ENCODE measurements at regions not wholly inside any gene's neighbourhood (a gene's known extent, or its start where the extent isn't known, plus 50 kb on each side); places are given as distances from the start of the nearest gene placed in this dataset.
"Not testable (repeated sequence)": the region's sequence is repeated elsewhere in the genome, so short reads cannot be mapped to it uniquely, and the experiment has no call there.

DNA sequence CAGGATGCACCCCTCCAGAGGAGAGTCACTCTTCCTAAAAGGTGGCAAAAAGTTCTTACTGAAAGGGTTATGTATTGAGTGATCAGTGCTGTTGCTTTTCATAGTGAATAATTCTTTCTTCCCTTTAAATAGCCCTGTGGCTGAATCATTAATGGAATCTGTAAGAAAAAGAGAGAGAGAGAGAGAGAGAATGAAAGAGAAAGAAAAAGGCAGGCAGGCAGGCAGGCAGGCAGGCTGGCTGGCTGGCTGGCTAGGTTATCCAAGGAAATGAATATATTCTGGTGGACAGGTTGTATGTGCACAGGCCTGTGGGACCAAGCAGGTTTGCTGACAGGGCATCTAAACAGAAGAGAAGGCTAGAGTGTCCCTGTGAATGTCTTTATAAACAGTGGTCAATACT is 100.5 kb downstream of the DLEU7 start:
- in situ Hi-C loops (cut with HindIII; ENCODE audit: low sequenced_read_pairs) = no loop called here
- no peak for DNase-seq (ENCODE audit: low spot score)

GRCh38 chr13:50744116-50744660 is 99.3 kb downstream of the DLEU7 start:
- in situ Hi-C loops (cut with HindIII; ENCODE audit: low sequenced_read_pairs) = no loop called here
- no peak for DNase-seq (ENCODE audit: low spot score)

GRCh38 chr13:50745542-50746115 is 97.9 kb downstream of the DLEU7 start:
- no peak for DNase-seq (ENCODE audit: low spot score)
- in situ Hi-C loops (cut with HindIII; ENCODE audit: low sequenced_read_pairs) = no loop called here

DNA sequence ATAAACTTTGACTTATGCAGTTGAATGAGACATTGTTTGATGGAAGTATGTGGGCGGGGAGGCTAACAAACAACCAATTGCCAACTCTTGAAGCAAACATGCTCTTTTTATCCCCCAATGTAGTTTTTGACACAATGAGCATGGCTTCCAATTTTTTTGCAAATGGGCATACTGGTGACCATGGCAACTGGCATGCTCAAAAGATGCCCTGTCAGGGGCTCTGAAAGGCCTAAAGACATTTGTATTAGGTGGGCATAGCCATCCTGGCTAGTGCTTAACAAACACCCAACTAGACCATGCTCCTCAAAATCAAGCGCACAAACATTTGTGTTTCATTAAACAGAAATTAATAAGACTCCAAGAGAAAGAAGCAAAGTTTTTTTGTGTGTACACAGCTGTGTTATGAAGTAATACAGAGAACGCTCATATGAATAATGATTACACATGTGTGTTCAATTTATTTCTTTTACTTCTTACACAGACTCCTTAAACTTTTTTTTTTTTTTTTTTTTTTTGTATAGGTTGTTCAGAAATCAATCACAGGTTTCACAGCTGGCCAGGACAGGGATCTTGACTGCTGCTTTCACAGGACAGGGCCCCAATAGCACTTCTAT is 95.6 kb downstream of the DLEU7 start:
- in situ Hi-C loops (cut with HindIII; ENCODE audit: low sequenced_read_pairs) = no loop called here

DNA sequence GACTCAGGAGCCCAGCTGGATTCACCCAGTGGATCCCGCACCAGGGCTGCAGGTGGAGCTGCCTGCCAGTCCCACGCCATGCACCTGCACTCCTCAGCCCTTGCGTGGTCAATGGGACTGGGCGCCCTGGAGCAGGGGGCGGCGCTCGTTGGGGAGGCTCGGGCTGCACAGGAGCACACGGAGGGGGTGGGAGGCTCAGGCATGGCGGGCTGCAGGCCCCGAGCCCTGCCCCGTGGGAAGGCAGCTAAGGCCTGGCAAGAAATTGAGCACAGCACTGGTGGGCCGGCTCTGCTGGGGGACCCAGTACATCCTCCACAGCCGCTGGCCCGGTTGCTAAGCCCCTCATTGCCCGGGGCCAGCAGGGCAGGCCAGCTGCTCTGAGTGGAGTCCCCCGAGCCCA is 90.3 kb downstream of the DLEU7 start:
- DNase-seq (ENCODE audit: low spot score); in situ Hi-C loops (cut with HindIII; ENCODE audit: low sequenced_read_pairs): not testable (repeated sequence)

More for the DNA sequence above, 95.6 kb downstream of the DLEU7 start:
- no peak for DNase-seq (ENCODE audit: low spot score)

DNA sequence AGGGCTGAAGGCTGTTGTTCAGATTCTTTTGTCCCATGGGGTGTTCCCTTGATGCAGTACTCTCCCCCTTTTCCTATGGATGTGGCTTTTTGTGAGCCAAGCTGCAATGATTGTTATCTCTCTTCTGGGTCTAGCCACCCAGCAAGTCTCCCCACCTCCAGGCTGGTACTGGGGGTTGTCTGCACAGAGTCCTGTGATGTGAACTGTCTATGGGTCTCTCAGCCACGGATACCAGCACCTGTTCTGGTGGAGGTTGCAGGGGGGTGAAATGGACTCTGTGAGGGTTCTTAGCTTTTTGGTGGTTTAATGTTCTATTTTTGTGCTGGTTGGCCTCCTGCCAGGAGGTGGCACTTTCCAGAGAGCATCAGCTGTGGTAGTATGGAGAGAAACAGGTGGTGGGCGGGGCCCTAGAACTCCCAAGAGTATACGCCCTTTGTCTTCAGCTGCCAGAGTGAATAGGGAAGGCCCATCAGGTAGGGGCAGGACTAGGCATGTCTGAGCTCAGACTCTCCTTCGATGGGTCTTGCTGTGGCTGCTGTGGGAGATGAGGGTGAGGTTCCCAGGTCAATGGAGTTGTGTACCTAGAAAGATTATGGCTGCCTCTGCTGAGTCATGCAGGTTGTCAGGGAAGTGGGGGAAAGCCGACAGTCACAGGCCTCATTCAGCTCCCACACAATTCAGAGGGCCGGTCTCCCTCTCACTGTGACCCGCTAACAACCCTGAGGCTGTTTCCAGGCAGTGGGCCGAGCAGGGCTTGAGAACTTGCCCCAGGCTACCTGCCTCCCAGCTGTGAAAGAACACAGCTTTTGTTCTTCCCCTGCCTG is 87.4 kb downstream of the DLEU7 start:
- DNase-seq (ENCODE audit: low spot score); in situ Hi-C loops (cut with HindIII; ENCODE audit: low sequenced_read_pairs): not testable (repeated sequence)

DNA sequence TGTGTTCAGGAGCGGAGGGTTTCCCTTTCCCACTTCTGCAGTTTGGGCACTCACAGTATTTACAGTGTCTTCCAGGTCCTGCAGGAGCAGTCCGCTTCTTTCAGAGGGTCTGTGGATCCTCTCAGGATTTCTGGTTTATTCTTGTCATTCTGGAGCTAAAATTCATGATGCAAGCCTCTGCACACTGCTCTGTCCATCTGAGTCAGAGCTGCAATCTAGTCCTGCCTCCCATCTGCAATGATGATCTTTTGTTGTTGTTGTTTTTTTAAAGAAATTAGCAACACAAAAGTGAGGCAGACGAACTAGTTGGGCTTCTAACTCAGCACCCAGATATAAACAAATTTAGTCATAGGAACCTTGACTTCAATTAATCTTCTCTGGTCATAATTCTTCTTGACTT is 86.5 kb downstream of the DLEU7 start:
- in situ Hi-C loops (cut with HindIII; ENCODE audit: low sequenced_read_pairs) = no loop called here
- no peak for DNase-seq (ENCODE audit: low spot score)

DNA sequence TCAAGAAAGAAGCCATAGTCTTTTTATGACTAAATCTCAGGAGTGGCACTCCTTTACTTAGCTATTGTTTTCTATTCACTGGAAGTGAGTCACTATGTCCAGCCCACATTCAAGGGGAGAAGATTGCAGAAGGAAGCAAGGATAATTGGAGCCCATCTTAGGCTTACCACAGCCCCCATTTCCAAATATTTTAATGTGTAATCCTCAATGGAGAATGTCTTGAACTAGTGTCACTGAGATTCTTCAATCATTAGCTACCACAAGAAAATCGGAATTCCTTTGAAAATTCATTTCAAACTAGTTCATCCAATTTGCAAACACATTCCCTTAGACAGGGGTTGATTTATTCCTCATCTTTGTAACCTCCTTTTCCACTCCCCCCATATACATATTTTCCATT is 84.7 kb downstream of the DLEU7 start:
- in situ Hi-C loops (cut with HindIII; ENCODE audit: low sequenced_read_pairs) = no loop called here
- DNase-seq (ENCODE audit: low spot score) = no peak

GRCh38 chr13:50760751-50761150 is 82.7 kb downstream of the DLEU7 start:
- DNase-seq (ENCODE audit: low spot score) = no peak
- in situ Hi-C loops (cut with HindIII; ENCODE audit: low sequenced_read_pairs) = no loop called here

GRCh38 chr13:50761406-50761805 is 82.1 kb downstream of the DLEU7 start:
- in situ Hi-C loops (cut with HindIII; ENCODE audit: low sequenced_read_pairs) = no loop called here
- no peak for DNase-seq (ENCODE audit: low spot score)

DNA sequence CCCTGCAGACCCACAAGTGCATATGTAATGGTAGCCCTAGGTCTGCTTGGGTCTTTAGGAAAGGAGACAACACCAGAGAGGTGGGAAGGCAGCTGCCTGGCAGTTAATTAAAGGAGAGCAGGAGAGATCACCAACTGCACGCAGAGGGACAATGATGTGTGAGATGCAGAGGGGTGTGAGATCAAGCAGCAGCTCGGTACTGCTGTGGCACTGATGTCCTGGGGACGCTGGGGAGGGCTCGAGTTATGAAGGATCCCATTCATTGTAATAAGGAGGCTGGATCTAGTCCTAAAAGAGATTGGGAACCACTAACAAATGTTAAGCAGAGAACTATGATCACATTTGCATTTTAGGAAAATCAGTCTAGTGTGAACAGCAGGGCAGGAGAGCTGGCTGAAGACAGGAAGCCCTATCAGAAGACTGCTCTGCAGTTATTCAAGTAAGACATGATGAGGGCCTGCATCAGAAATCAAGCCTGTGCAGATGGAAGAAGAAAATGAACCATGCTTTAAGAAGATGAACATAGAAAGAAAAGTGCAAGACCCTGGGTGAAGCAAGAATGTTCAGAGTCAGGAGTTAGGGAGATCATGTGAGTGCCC is 80.4 kb downstream of the DLEU7 start:
- DNase-seq (ENCODE audit: low spot score) = no peak
- in situ Hi-C loops (cut with HindIII; ENCODE audit: low sequenced_read_pairs) = no loop called here

- in situ Hi-C loops (cut with HindIII; ENCODE audit: low sequenced_read_pairs) = no loop called here
- no peak for DNase-seq (ENCODE audit: low spot score)
Measured at GRCh38 chr13:50766013-50766412, 77.5 kb downstream of the DLEU7 start.

- in situ Hi-C loops (cut with HindIII; ENCODE audit: low sequenced_read_pairs) = no loop called here
- DNase-seq (ENCODE audit: low spot score) = no peak
Measured at GRCh38 chr13:50766695-50767094, 76.8 kb downstream of the DLEU7 start.

- DNase-seq (ENCODE audit: low spot score); in situ Hi-C loops (cut with HindIII; ENCODE audit: low sequenced_read_pairs): not testable (repeated sequence)
Measured at GRCh38 chr13:50772881-50773280, 70.6 kb downstream of the DLEU7 start.
